HG02571 (cell line): ENCODE measurements at regions not wholly inside any gene's neighbourhood (a gene's known extent, or its start where the extent isn't known, plus 50 kb on each side); places are given as distances from the start of the nearest gene placed in this dataset.
"Not testable (repeated sequence)": the region's sequence is repeated elsewhere in the genome, so short reads cannot be mapped to it uniquely, and the experiment has no call there.

Source experiments
- ATAC-seq: cut with Tn5 transposase; IDR thresholded peaks from one replicate; pipeline ENCODE4 v1.9.1; 2021; ENCODE audit warnings: mild to moderate bottlenecking, moderate library complexity; ENCODE audit not compliant: unreplicated experiment

DNA sequence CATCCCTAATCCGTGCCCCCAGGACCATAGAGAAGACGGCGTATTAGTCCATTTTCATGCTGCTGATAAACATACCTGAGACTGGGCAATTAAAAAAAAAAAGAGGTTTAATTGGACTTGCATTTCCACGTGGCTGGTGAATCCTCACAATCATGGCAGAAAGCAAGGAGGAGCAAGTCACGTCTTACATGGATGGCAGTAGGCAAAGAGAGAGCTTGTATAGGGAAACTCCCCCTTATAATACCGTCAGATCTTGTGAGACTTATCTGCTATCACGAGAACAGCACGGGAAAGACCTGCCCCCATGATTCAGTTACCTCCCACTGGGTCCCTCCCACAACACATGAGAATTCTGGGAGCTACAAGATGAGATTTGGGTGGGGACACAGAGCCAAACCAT lies 145.8 kb upstream of the G2E3 start:
- ATAC-seq, result not testable (repeated sequence)

DNA sequence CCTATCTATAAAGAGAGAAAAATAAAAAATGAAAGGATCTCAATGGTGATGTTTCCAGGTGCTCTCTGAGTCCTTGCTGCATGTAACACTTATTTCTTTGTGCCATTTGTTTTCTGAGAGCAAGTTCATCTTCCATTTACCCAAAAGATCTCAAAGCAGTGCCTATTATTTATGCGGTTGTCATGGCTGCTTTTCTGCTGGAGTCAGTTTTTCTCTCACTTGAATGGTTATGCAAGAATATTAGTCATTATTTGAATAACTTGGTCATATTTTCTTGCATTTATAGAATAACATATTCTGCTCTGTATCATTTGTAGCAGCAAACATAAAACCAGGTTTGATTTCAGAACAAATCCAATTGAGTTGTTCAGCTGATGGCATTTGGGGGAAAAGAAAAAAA lies 141.8 kb upstream of the G2E3 start:
- no peak for ATAC-seq

DNA sequence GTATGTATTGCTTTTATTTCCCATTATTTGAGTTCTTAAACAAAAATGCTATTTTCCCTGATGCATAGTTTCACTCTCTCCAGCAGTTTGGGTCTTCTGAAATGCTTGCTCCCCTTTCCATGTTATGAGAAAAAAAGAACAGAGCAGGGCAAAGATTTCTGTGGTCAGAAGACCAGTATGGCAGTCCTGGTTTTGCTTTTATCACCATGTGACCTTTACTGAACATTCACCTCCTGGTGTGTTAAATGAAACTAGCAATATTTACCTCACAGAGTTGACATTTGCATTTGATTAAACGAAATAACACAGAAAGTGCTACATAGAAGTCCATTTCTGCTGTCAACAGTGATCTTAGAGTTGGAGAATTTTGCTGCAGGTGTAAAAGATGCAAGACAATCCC lies 141.0 kb upstream of the G2E3 start:
- ATAC-seq, result no peak

DNA sequence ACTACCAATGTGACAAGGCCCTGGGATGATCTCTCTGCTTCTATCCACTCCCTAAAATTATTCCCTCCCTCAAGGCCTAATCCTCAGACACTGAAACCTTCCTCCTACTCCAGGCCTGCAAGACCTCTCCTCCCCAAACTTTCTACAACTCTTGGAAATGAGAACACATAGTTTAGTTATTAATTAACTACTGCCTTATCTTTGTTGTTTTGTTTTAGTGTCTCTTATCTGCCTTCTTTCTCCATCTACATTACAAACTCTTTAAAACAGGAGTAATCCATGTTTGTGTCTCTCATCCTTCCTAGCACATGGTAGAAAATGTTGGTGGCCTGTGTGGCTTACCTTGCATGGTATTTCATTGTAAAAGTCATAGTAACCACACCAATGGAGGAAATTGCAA lies 139.9 kb upstream of the G2E3 start:
- ATAC-seq, result no peak

DNA sequence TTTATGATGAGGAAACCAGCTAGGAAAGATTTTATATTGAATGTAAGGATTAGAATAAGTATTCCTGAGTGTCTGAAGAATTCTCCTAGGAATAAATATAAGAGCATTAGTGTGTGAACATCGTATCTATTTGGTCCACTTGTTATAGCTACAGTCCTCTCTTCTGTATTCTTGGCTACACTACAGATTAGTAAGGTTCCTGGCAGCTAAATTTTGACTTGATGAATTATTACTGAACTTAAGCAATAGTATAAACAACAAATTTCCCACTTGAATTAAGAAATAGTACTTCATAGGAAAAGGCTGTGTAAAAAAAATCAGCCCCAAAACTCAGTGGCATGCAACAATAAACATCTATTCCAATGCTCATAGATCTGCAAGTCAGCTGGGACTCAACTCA lies 138.4 kb upstream of the G2E3 start:
- no peak for ATAC-seq

DNA sequence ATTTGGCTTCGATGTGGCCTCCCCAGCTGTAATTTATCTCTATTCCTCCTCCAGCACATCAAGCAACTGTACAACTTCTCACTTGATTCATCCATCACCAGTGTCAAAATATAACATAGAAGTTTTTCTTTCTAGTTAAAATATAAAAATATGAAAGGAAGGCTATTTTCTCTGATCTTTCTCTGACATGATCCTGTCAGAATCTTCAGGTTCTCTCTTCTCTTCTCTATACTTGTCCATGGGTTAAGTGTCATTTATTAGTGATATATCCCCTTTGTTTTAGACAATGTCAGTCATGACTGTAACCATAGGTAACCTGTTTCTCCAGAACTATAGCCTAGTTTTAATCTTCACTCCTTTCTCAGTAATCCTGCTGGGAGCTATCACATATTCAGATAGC lies 132.5 kb upstream of the G2E3 start:
- ATAC-seq, result no peak

DNA sequence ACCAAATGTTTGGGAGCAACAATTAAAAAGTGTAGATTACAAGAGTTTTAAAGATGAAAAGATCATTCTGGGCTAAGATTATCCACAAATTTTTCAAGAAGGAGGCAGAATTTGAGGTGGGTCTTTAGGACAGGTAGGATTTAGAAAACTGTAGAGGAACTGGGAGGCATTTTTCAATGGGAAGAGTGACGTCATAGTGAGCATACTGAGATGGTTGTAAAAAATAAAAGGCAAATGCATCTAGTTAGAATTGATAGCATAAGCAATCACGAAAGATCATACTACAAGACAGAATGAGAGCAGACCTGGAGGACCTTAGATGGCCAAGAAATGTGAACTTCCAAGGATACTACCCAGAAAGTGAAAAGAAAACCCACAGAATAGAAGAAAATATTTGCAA lies 131.6 kb upstream of the G2E3 start:
- ATAC-seq, result no peak

DNA sequence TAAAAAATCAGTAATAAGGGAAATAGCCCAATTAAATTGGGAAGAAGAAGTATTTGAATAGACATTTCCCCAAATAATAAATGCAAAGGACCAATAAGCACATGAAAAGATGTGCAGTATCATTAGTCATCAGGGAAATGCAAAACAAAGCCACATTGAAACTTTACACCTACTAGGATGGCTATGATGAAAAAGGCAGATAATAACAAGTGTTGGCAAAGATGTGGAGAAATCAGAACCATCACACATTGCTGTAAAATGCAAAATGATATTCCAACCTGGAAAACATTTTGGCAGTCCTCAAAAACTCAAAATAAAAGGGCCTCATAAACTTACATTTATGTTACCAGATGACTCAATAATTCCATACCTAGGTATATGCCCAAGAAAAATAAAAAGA lies 131.1 kb upstream of the G2E3 start:
- no peak for ATAC-seq

DNA sequence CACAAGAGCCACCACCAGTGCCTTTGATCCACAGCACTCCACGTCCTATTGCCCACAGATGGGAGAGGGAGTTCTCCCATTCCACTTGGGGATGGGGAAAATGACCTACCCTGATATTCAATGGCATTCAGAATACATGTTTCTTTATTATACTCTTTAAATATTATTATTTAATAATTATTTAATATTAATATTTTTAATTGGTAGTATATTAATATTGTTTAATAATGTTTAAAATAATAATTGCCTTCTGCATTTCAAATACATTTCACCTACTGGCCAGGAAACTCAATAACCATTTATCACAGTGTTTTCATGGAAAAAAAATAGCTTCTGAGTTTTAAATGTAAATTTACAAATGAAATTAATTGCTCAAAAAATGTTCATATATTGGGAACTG lies 127.4 kb upstream of the G2E3 start:
- no peak for ATAC-seq

DNA sequence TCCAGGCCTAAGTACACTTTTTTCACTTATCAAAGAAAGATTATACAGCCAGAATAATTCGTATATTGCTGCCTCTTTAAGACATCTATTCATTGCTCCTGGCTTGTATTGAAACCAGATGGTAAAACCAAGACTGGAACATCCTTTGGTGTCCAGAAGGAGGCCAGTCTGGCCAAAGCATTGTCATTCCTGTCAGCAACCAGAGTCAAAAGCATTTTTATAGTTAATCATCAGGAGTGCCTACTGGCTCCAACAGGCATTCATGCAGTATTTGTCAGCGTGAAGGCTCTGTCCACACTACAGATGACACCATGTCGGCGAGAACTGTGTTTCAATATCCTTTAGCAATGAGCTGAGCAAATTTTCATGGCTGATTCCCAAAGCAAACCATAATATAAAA lies 118.0 kb upstream of the G2E3 start:
- ATAC-seq, result no peak

DNA sequence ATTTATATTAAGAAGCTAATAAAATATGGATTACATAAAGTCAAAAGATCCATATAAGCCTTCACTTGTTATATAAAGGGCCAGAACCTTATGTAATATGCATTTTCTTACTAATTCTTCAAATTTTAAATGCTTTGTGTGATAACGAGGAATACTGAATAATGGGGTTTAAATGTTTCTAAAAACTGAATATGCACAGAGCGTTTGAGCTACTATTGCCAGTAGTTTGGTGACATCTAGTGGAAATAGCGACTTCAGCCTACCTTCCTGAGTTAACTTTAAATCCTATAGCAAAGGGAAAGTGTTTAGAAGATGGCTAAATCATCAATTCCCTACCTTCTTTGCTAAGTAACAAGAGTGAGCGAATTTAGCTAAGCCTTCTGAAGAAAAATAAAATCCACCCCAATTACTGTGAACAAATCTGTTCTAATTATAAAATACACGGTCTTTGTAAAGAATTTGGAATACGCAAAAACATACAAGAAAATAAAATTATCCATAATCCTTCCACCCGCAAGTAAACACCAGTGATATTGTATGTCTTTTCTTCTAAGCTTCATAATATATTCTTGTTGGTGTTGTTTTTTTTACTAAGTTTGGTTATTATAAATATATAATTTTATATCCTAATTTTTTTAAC lies 115.5 kb upstream of the G2E3 start:
- no peak for ATAC-seq

DNA sequence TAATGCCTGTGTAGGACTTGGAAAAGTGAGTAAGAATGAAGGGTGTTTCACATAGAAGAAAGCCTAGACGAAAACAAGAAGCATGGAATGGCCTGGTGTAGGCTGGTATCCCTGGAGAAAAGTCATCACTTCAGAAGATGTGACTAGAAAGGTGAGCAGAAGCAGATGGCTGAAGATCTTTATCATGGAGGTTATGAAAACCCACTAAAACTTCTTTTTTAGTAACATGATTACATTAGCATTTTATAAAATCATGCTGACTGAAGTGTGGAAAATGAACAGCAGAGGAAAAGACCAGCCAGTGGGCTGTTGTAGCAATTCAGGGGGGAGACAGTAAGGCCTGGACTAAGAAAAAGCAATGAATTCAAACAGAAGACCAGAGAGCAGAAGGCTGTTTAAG lies 114.5 kb upstream of the G2E3 start:
- ATAC-seq, result no peak

DNA sequence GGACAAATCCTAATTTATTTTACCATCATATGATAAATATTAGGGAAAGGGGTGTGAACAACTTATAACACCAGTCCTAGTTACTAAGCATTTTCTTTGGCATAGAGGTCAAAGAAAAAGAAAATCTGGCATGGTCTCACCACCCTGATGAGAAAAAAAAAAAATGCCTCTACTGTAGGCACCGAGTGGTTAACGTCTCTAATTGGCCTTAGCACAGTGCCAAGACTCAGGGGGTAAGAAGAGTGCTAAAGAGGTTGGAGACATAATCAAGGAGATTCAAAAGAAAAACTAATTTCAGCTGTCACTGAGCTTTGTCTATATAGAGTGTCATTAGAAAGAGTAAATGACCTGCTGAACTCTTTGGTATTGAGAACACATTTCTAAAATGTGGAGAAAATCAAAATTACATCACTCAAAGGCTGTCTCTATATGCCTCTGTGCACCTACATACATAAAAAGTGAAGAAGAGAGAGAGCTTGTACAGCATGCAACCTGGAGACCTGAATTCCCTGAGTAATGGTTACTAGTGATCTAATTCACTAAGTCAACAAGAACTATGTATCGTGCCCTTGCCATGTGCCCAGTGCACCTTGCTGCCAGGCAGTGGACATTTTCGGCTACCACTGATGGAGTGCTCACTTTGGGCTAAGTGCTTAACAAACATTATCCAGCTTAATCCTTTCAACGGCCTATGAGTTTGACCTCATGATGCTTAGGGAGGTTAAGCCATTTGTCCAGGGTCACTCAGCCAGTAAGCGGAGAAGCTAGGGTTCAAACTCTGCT lies 113.8 kb upstream of the G2E3 start:
- ATAC-seq, result no peak

DNA sequence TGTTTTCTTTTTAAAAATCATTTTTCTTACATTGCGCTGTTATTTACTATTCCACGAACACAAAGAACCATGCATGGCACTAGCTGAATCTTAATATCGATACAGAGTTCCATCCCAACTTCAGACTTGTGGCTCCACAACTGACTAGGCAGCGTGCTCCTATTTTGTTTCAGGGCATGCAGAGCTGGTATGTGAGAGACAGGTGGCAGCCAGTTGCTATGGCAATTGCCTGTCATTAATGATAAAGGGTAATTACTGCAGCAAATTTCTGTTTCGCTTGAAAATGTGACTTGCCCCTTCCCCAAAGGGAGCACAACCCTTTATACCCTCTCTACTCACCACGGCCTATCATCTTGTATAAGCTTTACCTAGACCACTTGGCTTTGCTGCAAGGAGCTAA lies 113.1 kb upstream of the G2E3 start:
- ATAC-seq, result no peak

DNA sequence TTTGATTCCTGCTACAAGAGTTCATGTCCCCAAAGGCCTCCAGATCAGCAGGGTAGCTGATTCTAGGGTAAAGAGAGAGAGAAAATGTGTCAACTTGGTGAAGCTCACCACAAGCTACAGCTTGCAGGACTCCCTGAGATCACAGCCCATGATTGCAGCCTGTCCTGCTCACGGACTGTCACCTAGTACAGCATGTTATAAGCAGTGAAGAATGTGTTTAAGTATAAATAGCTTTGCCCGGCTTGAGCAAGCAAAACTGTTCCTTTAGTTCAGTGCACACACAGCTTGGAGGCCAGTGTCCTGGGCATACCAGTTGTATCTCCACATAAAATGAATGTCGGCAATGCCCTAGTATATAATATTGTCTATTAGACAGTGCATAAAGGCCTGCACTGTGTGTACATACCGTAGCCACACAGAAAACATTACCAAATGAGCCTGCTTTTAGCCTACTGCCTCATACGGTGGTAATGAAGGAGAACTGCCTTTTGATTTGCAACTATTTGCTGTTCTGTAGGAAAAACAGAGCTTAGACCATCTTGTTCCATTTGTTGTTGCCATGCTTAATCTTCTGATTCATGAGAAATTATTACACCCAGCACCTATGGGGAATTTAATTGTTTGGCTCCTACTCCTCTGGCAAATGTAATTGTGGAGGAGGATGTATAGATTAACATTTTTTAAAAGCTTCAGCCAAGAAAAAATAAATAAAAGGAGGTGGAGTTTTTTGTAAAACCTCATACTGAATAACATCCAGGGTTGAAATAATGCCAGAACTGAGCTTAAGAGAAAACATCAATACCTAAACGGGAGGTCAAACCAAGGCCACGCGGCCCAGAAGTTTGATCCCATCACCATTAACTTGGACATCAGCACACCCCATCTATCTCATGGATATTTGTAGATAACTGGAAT lies 108.1 kb upstream of the G2E3 start:
- ATAC-seq, result no peak

DNA sequence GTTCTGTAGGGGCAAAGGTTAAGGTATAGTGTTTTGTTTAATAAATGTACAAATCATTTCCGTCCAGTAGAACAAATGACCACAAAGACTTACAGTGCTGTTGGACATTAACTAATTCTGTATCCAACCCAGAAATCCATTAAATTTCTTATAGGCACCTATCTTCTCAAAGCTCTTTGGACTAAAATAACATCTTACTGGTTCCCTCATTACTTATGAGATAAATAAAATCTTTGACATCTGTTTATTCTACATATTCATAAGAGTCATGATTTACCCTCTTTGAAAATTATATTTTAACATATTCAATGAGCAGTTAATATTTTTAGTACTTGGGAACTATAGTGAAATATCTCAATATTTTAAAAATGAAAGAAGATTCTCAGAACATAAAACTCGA lies 102.7 kb upstream of the G2E3 start:
- no peak for ATAC-seq

DNA sequence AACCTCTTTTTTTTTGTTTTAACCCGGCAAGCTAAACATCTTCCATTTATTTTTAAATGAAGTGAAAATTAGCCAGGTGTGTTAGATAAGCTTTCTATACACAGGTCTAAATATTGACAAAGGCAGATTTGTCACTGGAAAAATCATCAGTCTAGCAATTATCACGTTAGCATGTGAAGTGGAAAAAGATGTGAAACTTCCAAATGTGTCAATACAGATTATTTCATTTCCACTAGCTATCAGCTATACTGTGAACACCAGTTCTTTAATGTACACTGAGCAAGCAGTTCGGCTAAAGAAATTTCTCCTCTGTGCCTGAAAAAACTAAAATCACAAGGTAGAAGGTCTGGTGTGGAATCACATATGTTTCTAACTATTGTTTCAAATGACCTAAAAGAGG lies 96.6 kb upstream of the G2E3 start:
- no peak for ATAC-seq

DNA sequence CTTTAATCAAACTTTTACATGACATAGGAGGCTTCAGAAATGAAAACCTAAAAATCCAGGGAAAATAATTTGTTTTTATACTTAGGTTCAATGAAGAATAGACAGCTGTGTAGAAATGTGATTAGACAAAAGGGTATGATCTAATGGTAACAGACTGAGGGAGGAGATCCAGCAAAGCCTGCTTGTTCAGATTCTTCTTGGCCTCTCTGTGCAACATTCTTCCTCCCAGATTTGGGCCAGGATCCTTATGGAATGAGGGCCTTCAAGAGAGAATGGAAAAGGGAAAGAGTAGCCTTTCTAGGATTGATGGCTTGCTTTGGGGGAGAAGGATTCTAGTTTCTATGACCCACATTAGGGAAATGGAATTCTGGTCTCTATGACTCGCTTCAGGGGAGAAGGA lies 94.5 kb upstream of the G2E3 start:
- ATAC-seq, result no peak

DNA sequence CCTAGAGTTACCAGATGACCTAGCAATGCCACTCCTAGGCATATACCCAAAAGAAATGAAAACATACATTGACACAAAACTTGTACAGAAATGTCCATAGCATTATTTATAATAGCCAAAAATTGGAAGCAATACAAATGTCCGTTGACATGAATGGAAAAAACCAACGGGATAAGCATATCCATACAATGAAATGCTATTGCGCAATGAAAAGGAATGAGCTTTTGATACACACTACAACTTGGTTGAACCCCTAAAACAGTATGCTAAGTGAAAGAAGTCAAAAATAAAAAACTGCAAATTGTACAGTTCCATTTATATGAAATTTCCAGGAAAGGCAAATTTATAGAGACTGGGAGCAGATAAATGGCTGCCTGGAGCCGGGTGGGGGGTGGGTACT lies 90.6 kb upstream of the G2E3 start:
- no peak for ATAC-seq

DNA sequence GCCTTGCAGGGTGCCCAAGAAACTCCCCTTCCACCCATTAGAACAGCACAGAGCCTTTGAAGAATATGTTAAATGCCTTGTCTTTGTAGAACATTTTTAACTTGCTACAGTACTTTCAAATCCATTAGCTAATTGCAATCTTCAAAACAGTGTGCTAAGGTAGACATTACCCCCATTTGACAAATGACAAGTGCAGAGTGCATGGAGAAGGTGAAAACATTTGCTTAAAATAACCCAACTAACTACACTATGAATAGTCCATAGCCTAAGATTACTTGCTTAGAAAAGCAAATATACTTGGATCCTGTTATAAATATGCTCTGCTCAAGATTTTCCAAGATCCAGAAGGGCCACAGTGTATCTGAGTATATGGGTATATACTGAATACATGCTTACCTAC lies 87.0 kb upstream of the G2E3 start:
- no peak for ATAC-seq

DNA sequence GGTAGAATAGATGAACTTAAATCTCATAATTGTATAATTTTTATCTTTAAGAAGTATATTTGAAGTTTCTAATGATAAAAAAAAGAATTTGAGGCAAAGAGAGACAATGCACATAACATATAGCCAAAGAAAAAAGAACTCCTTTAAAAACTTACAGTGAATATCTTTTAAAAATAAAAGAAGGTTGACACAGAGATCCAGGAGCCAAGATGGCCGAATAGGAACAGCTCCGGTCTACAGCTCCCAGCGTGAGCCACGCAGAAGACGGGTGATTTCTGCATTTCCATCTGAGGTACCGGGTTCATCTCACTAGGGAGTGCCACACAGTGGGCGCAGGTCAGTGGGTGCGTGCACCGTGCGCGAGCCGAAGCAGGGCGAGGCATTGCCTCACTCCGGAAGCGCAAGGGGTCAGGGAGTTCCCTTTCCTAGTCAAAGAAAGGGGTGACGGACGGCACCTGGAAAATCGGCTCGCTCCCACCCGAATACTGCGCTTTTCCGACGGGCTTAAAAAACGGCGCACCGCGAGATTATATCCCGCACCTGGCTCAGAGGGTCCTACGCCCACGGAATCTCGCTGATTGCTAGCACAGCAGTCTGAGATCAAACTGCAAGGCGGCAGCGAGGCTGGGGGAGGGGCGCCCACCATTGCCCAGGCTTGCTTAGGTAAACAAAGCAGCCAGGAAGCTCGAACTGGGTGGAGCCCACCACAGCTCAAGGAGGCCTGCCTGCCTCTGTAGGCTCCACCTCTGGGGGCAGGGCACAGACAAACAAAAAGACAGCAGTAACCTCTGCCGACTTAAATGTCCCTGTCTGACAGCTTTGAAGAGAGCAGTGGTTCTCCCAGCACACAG lies 84.9 kb upstream of the G2E3 start:
- ATAC-seq, result not testable (repeated sequence)
